BJ (cell line): ENCODE measurements at regions not wholly inside any gene's neighbourhood (a gene's known extent, or its start where the extent isn't known, plus 50 kb on each side); places are given as distances from the start of the nearest gene placed in this dataset.

ENCODE experiments used
- CTCF ChIA-PET: fragments of 350-600 bp; formaldehyde crosslinking; extraction: SDS; loops from one replicate; lab custom pipeline; 2021; ENCODE audit warnings: antibody characterized with exemption, inconsistent platforms; lab: Yijun Ruan, JAX
- POLR2A ChIA-PET: fragments of 300-600 bp; sonication (Branson Sonifier 250); formaldehyde crosslinking; extraction: SDS; loops from one replicate; lab custom pipeline; 2021; ENCODE audit warnings: antibody characterized with exemption; lab: Charles Lee
- DNase-seq: peaks from one replicate; pipeline ENCODE4 v3.0.0-alpha.2; 2011; ENCODE audit warnings: low read depth
- H3K27me3 ChIP-seq: 2 replicates; pipeline ENCODE4 v1.6.0; 2011; ENCODE audit warnings: low read length; ENCODE audit not compliant: control insufficient read depth, insufficient read depth
- H3K36me3 ChIP-seq: 2 replicates; pipeline ENCODE4 v1.5.1; 2011; ENCODE audit warnings: low read length; ENCODE audit not compliant: control insufficient read depth, insufficient read depth
- H3K4me3 ChIP-seq: 2 replicates; pipeline ENCODE4 v1.5.1; 2011; ENCODE audit warnings: low read depth, mild to moderate bottlenecking, control low read depth, low read length
- CTCF ChIP-seq: IDR thresholded peaks from 2 replicates; pipeline ENCODE4 v1.5.1; 2011; ENCODE audit warnings: low read depth, mild to moderate bottlenecking, control low read depth, inconsistent platforms, low read length, moderate library complexity; ENCODE audit not compliant: insufficient read depth

- no peak for DNase-seq
- Histone ChIP-seq H3K36me3 (no peaks in the 10 kb centered on the region), H3K4me3 (no peak overlapping the region), H3K27me3 (no peaks in the 10 kb centered on the region; the same call in 1 of the 2 replicates)
- no peak for TF ChIP-seq CTCF
- ChIA-PET CTCF (no interaction called here), POLR2A (no interaction called here)
Measured at GRCh38 chr1:113280581-113280980, 109.7 kb upstream of the MAGI3 start.

- no peak for DNase-seq
- POLR2A ChIA-PET: no interaction called here
- Histone ChIP-seq H3K4me3 (no peak overlapping the region), H3K36me3 (no peaks in the 10 kb centered on the region), H3K27me3 (no peaks in the 10 kb centered on the region; the same call in 1 of the 2 replicates)
- TF ChIP-seq CTCF: no peak
- CTCF ChIA-PET: interaction anchor here (1.0 kb wide), 1 partner anchor 10 kb away, joined by 3 read pairs; no protein-coding TSS in a partner anchor
Measured at GRCh38 chr1:113281550-113281949, 108.8 kb upstream of the MAGI3 start.

GRCh38 chr1:113282008-113282892 lies 108.1 kb upstream of the MAGI3 start:
- H3K27me3 ChIP-seq: no peaks in the 10 kb centered on the region; the same call in 1 of the 2 replicates
- DNase-seq: no peak
- ChIA-PET CTCF (interaction anchor here (1.0 kb wide), 1 partner anchor 10 kb away, joined by 3 read pairs; no protein-coding TSS in a partner anchor), POLR2A (no interaction called here)
- TF ChIP-seq CTCF: no peak
- H3K36me3 ChIP-seq: no peaks in the 10 kb centered on the region
- no peak overlapping the region for H3K4me3 ChIP-seq

GRCh38 chr1:113282893-113283285 lies 107.4 kb upstream of the MAGI3 start:
- ChIA-PET CTCF (no interaction called here), POLR2A (no interaction called here)
- no peak overlapping the region for H3K4me3 ChIP-seq
- DNase-seq: no peak
- no peaks in the 10 kb centered on the region; the same call in 1 of the 2 replicates for H3K27me3 ChIP-seq
- no peaks in the 10 kb centered on the region for H3K36me3 ChIP-seq
- TF ChIP-seq CTCF: no peak

- no peaks in the 10 kb centered on the region for H3K36me3 ChIP-seq
- H3K27me3 ChIP-seq: no peaks in the 10 kb centered on the region; the same call in 1 of the 2 replicates
- POLR2A ChIA-PET: no interaction called here
- H3K4me3 ChIP-seq: no peak overlapping the region
- DNase-seq: no peak
- CTCF ChIA-PET: no interaction called here
- no peak for TF ChIP-seq CTCF
Measured at GRCh38 chr1:113283914-113284313, 106.4 kb upstream of the MAGI3 start.
